Fibroblast of lung (primary cell): ENCODE measurements at regions not wholly inside any gene's neighbourhood (a gene's known extent, or its start where the extent isn't known, plus 50 kb on each side); places are given as distances from the start of the nearest gene placed in this dataset.
"Not testable (repeated sequence)": the region's sequence is repeated elsewhere in the genome, so short reads cannot be mapped to it uniquely, and the experiment has no call there.

ENCODE experiments used
- DNase-seq, 2 donors: peaks; one replicate each; pipeline versions ENCODE4 v3.0.0 to v3.0.0-alpha.2; 2010; ENCODE audit warnings: low read depth in 2 of 2
- H2AFZ ChIP-seq: 2 replicates; pipeline ENCODE4 v1.5.1; 2012; ENCODE audit warnings: low read length, control low read depth, inconsistent platforms
- H3K27ac ChIP-seq: 2 replicates; pipeline ENCODE4 v1.5.1; 2011; ENCODE audit warnings: low read length, control low read depth; ENCODE audit not compliant: insufficient read depth
- H3K27me3 ChIP-seq: 2 replicates; pipeline ENCODE4 v1.5.1; 2011; ENCODE audit warnings: mild to moderate bottlenecking, low read length; ENCODE audit not compliant: control insufficient read depth, insufficient read depth
- H3K36me3 ChIP-seq: 2 replicates; pipeline ENCODE4 v1.5.1; 2011; ENCODE audit warnings: low read length; ENCODE audit not compliant: control insufficient read depth, insufficient read depth
- H3K4me1 ChIP-seq: 2 replicates; pipeline ENCODE4 v1.5.1; 2011; ENCODE audit warnings: low read length; ENCODE audit not compliant: control insufficient read depth, insufficient read depth; ENCODE audit errors: extremely low read depth
- H3K4me2 ChIP-seq: 2 replicates; pipeline ENCODE4 v1.5.1; 2011; ENCODE audit warnings: low read length, control low read depth; ENCODE audit not compliant: insufficient read depth; ENCODE audit errors: extremely low read depth
- H3K4me3 ChIP-seq, 4 experiments: fragments of 200-600 bp in 1 of 4; sonication (generic) in 1 of 4; replicated peaks in 1 of 4; 2 replicates each; pipeline ENCODE4 v1.5.1; 2011 to 2016; ENCODE audit warnings: low read length in 4 of 4, low read depth in 3 of 4, mild to moderate bottlenecking in 3 of 4, control low read depth in 2 of 4, inconsistent platforms in 1 of 4, mixed read lengths in 1 of 4; ENCODE audit not compliant: insufficient read depth in 1 of 4; ENCODE audit errors: control extremely low read depth in 1 of 4
- H3K79me2 ChIP-seq: 2 replicates; pipeline ENCODE4 v1.5.1; 2012; ENCODE audit warnings: mild to moderate bottlenecking, low read length, inconsistent platforms; ENCODE audit not compliant: control insufficient read depth, insufficient read depth
- H3K9ac ChIP-seq: 2 replicates; pipeline ENCODE4 v1.5.1; 2011; ENCODE audit warnings: mild to moderate bottlenecking, low read length, control low read depth; ENCODE audit not compliant: insufficient read depth
- H3K9me3 ChIP-seq: 2 replicates; pipeline ENCODE4 v1.5.1; 2012; ENCODE audit warnings: low read depth, low read length; ENCODE audit not compliant: control insufficient read depth, insufficient read depth
- H4K20me1 ChIP-seq: 2 replicates; pipeline ENCODE4 v1.5.1; 2011; ENCODE audit warnings: low read length; ENCODE audit not compliant: control insufficient read depth, insufficient read depth; ENCODE audit errors: extremely low read depth
- EZH2 ChIP-seq: IDR thresholded peaks from 2 replicates; pipeline ENCODE4 v1.5.1; 2012; ENCODE audit warnings: low read length, control low read depth, mild to moderate bottlenecking; ENCODE audit errors: missing control alignments
- TF ChIP-seq, protein P1 (sequence below), 2 donors: IDR thresholded peaks in 1 of 2; conservative IDR thresholded peaks in 1 of 2; 1 replicate in 1 of 2; 2 replicates in 1 of 2; pipeline ENCODE4 v1.5.1; 2011 to 2012; ENCODE audit warnings: low read length in 2 of 2, control low read depth in 1 of 2, inconsistent platforms in 1 of 2, low read depth in 1 of 2, mild to moderate bottlenecking in 1 of 2

DNA sequence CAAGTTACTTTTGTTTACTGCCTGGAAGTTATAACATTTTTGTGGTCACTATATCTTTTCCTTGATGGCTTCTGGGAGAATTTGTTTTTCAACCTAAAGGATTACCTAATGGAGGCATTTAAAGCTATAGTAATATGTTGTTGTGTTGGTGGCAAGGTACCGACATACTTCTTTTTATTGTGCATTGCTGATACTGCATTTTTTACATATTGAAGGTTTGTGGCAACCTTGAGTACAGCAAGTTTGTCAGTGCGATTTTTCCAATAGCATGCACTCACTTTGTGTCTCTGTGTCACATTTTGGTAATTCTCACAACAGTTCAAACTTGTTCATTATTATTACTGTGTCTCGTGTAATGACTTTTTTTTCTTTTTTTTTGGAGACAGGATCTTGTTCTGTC, 246.3 kb downstream of the LRRC70 start:
- TF ChIP-seq, protein P1, sequence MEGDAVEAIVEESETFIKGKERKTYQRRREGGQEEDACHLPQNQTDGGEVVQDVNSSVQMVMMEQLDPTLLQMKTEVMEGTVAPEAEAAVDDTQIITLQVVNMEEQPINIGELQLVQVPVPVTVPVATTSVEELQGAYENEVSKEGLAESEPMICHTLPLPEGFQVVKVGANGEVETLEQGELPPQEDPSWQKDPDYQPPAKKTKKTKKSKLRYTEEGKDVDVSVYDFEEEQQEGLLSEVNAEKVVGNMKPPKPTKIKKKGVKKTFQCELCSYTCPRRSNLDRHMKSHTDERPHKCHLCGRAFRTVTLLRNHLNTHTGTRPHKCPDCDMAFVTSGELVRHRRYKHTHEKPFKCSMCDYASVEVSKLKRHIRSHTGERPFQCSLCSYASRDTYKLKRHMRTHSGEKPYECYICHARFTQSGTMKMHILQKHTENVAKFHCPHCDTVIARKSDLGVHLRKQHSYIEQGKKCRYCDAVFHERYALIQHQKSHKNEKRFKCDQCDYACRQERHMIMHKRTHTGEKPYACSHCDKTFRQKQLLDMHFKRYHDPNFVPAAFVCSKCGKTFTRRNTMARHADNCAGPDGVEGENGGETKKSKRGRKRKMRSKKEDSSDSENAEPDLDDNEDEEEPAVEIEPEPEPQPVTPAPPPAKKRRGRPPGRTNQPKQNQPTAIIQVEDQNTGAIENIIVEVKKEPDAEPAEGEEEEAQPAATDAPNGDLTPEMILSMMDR (conservative IDR thresholded peaks at IDR 0.05 in 1 of 2, IDR thresholded peaks at IDR 0.05 in 1 of 2; ENCODE audit: low read depth in 1 of 2, low read length in 2 of 2) = no peak
- no peak for TF ChIP-seq EZH2
- DNase-seq = no peak
- Histone ChIP-seq H4K20me1 (no peaks in the 10 kb centered on the region), H3K9ac (no peak overlapping the region), H3K9me3 (no peaks in the 10 kb centered on the region), H3K79me2 (no peaks in the 10 kb centered on the region), H3K27me3 (no peaks in the 10 kb centered on the region), H3K36me3 (no peaks in the 10 kb centered on the region), H2AFZ (no peak overlapping the region), H3K27ac (no peak overlapping the region), H3K4me3 (no peak overlapping the region), H3K4me2 (no peak overlapping the region), H3K4me1 (no peaks in the 10 kb centered on the region)

DNA sequence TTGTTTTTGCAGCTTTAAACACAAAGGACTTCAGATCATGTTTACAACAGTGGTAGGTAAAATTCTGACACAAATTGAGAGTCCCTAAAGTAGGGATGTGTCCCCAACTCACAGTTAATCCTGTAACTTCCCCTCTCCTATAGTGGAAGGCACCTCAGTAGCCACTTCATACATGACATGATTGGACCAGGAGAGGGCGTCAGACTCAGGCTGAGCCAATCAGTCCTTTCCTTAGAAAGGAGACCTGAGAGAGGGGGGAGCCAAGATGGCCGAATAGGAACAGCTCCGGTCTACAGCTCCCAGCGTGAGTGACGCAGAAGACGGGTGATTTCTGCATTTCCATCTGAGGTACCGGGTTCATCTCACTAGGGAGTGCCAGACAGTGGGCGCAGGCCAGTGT, 238.4 kb downstream of the LRRC70 start:
- DNase-seq, H3K4me2 ChIP-seq, H3K27me3 ChIP-seq, H3K27ac ChIP-seq, H3K36me3 ChIP-seq, H3K9ac ChIP-seq, H4K20me1 ChIP-seq, H3K9me3 ChIP-seq, H3K4me1 ChIP-seq, H3K4me3 ChIP-seq, H2AFZ ChIP-seq, H3K79me2 ChIP-seq: not testable (repeated sequence)

DNA sequence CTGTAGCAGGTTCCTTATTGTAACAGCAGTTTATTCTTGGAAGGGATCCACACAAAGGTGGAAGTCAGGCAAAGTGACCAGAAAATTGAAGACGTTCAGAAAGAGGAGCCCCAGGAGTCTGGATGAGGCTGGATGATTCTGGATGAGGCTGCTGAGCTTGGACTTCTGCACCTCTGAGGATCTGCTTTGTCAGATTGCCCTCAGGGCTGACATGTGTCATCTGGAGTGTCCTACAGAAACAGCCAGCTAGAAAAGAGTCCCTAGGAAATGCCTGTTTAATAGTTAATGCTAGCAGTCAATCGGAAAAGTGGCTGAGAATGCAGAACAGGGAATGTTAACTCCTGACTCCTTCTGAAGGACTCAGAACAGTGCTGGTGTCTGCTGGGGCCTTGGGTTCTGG, 236.4 kb downstream of the LRRC70 start:
- TF ChIP-seq, protein P1 (conservative IDR thresholded peaks at IDR 0.05 in 1 of 2, IDR thresholded peaks at IDR 0.05 in 1 of 2; ENCODE audit: low read depth in 1 of 2, low read length in 2 of 2) = no peak
- no peak for TF ChIP-seq EZH2
- Histone ChIP-seq H3K4me1 (no peaks in the 10 kb centered on the region), H3K36me3 (no peaks in the 10 kb centered on the region), H3K79me2 (no peaks in the 10 kb centered on the region), H3K4me3 (no peak overlapping the region), H3K4me2 (no peak overlapping the region), H3K9me3 (no peaks in the 10 kb centered on the region), H3K9ac (no peak overlapping the region), H3K27ac (no peak overlapping the region), H2AFZ (no peak overlapping the region), H4K20me1 (no peaks in the 10 kb centered on the region), H3K27me3 (no peaks in the 10 kb centered on the region)
- DNase-seq = no peak
